NCI-H345 treated with DMSO at 0.1 percent for 48 hours (cell line): ENCODE measurements at regions not wholly inside any gene's neighbourhood (a gene's known extent, or its start where the extent isn't known, plus 50 kb on each side); places are given as distances from the start of the nearest gene placed in this dataset.

Experiments used
- DNase-seq: peaks from one replicate; lab custom pipeline; 2025; ENCODE audit not compliant: unreplicated experiment; lab: John Stamatoyannopoulos, UW

DNA sequence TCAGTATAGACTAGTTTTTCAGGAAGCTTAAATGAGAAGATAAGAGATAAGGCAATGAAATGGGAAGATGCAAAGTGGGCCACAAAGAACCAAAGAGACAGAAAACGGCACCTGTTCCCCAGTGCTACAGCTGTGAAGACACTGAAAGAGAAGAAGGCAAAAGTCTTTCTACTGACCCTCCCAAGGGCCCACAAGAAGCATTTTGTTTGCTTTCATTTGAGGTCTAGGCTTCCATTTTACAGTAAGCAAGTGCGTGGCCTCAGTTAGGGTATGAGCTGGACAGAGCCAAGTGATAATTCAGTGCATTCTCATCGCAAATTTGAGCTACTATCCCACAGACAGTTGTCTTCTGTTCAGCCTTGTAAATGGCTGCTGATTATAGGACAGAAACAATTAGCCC is 53.4 kb upstream of the STK17B start:
- no peak for DNase-seq

GRCh38 chr2:196225213-196225612 is 53.8 kb upstream of the STK17B start:
- DNase-seq = no peak

DNA sequence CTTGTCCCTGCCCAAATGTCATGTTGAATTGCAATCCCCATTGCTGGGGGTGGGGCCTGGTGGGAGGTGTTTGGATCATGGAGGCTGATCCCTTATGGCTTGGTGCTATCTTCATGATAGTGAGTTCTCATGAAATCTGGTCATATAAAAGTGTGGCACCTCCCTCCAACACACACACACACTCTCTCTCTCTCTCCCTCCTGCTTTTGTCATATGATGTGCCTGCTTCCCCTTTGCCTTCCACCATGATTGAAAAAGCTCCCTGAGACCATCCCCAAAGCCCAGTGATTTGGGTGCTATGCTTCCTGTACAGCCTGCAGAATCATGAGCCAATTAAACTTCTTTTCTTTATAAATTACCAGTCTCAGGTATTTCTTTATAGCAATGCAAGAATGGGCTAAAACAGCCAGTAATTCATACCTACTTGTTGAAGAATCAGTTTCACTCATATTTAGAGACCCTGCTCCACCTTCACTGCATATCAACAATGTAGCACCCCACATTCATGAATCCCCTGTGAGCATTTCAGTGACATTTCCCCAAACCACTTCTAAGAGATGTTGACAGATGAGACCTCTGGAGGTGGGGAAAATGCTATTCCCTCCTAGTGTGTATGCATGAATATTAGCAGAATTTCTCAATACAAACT is 54.8 kb upstream of the STK17B start:
- DNase-seq = no peak

GRCh38 chr2:196226707-196227065 is 55.3 kb upstream of the STK17B start:
- DNase-seq = no peak

GRCh38 chr2:196229013-196229412 is 57.6 kb upstream of the STK17B start:
- no peak for DNase-seq

GRCh38 chr2:196230061-196230854 is 58.9 kb upstream of the STK17B start:
- no peak for DNase-seq

GRCh38 chr2:196233021-196233804 is 61.8 kb upstream of the STK17B start:
- no peak for DNase-seq

- DNase-seq = no peak
Measured at GRCh38 chr2:196233805-196234475, 62.6 kb upstream of the STK17B start.

GRCh38 chr2:196234672-196235071 is 63.3 kb upstream of the STK17B start:
- no peak for DNase-seq

DNA sequence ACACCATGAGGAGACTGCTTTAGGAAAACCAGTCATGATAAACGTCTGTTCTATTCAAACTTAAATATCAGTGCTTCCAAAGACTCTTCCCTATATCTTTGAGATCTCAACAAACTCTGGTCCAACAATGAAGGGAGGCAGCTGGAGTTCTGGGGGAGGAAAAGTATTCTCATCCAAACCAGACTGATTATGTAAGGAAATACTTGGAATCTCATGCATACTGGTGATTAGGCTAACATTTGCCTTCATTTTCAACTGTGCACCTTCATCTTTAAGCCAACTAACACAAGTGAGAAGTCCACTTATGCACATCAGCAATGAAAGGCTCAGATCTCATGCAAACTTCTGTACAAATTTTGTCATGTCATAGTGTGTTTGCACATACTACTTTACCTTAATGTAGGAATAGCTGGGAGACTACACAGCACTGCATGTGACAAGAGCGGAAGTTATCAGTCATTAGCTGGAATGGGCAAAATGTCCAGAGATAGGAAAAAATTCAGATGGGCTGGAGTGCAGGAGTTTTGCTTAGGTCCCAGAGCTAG is 67.5 kb upstream of the STK17B start:
- DNase-seq = no peak

- DNase-seq = no peak
Measured at GRCh38 chr2:196239622-196240587, 68.5 kb upstream of the STK17B start.

DNA sequence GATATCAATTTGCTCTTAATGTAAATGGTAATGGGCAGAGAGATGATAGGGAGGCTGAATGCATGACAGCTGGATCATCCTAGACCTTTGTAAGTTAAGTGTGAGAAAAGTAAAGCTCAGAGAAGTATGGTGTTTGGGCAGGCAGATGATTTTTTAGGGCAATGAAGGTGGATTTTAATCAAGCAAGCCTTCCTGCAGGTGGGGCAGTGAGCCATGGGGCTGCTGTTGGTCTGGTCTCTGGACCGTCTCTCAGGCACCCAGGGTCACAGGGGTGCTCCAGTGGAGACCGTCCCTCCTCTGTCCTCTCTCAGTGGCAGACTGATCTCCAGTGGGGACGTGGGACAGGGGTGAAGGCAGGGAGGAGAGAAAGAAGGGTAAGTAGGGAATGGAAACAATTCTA is 69.8 kb upstream of the STK17B start:
- DNase-seq = no peak

DNA sequence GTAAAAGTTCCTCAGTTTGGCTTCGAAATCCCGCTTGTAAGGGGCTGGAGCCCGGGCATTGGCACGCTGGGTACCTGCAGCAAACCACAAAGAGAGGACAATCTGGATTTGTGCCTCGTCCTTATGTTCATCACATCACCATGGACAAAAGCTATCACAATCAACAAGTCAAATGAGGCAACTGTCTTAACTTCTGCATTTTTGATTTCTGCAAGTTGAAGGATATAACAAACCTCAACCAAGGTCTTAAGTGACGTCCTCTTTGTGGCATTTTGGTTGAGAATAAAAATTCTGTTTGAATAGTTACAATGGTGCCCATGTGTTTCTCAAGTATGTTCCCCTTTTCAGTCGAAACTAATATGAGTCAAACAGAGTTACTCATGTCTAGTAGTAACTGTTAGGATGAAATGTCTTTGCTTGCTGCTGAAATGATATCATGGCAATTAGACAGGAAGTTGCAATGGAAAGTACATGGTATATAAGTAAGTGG is 70.8 kb upstream of the STK17B start:
- no peak for DNase-seq

DNA sequence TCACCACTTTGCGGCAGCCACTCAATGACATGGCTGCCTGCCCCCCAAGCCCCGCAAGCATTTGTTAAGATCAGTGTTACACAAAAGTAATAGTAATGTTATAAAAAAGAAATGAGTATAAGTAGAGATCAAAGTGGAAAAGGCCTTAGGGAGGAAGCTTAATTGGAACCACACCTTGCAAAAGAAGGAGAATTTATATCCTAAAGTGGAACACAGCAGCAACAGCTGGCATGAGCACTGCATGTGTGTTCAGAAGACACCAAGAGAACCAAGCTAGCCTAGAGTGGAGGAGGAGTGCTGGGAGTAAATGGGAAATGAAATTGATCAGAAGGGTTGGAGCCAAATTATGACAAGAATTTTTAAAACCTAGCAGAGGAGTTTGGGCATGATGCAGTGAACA is 73.1 kb upstream of the STK17B start:
- DNase-seq = no peak

DNA sequence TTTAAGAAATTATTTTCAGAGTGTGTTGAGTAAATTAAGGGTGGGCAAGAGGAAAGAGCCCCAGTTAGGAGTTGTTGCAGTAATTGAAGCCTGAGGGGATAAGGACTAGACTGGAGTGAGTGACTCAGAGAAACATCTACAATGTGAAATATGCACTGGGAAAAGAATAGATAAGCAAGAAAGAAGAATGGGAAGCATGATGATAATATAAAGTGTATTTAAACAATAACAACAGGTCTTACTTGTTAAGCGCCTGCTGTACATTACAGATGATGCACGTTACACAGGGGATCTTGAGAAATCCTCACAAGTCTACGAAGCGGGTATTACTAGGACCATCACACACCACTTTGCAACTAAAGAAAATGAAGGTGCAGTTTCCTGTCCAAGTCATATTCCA is 73.6 kb upstream of the STK17B start:
- DNase-seq = no peak

- DNase-seq = no peak
Measured at GRCh38 chr2:196245378-196246140, 74.2 kb upstream of the STK17B start.

DNA sequence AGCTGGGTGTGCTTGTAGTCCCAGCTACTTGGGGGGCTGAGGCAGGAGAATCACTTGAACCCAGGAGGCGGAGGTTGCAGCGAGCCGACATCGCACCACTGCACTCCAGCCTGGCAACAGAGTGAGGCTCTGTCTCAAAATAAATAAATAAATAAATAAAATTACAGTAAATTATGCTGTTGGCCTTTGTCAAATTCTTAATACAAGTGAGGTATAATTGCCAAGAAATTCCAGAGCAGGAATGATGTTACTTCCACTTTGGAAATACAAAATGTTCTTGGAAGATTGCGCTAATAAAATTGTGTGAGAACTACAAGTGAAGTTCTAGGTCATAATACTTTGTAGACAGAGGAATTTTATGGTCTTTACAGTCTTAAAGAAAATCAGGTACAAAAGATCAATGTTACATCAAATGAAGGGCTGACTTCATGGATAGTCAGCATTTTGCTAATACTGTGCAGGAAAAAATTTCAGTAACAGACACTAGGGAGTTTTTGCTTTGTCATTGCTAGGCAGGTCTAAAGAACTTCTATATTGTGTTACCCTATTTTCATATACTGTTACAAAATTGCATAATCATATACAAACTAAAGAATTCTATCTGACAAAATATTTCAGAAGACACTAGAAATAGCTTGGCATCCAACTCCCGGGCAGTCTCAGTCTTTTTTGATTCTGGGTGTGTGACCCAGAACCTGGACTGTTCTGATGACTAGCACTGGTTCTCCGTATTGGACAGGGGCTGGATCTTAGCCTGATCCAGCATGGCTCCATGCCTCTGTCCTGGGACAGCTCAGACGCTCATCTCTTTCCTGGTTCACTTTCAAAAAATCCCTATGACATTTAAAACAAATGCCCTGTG is 76.0 kb upstream of the STK17B start:
- no peak for DNase-seq

GRCh38 chr2:196247976-196248280 is 76.5 kb upstream of the STK17B start:
- no peak for DNase-seq
